ENCODE measurements at regions not wholly inside any gene's neighbourhood (a gene's known extent, or its start where the extent isn't known, plus 50 kb on each side); places are given as distances from the start of the nearest gene placed in this dataset.

GRCh38 chr7:41069635-41070034, 633.3 kb downstream of the INHBA start:
- Histone ChIP-seq H3K27me3 (replicated peaks in 1 of 4; ENCODE audit: control insufficient read depth in 3 of 4, extremely low read depth in 1 of 4, insufficient read depth in 3 of 4, low read length in 3 of 4) (no peaks in the 10 kb centered on the region; a peak in 1 of 7 replicates), H3K56ac (replicated peaks; ENCODE audit: insufficient read length, low read depth, low read length) (no peak overlapping the region), H2AFZ (ENCODE audit: low read length) (no peak overlapping the region), H2BK20ac (ENCODE audit: low read length) (no peak overlapping the region), H3K36me3 (ENCODE audit: control insufficient read depth in 2 of 4, insufficient read depth in 4 of 4, low read length in 3 of 4) (no peaks in the 10 kb centered on the region), H3K23ac (ENCODE audit: insufficient read length) (no peak overlapping the region), H3K27ac (ENCODE audit: low read depth, low read length) (no peak overlapping the region), H2AK5ac (ENCODE audit: low read depth, low read length) (no peak overlapping the region), H4K20me1 (replicated peaks in 1 of 2; ENCODE audit: control insufficient read depth in 1 of 2, insufficient read depth in 2 of 2, low read length in 2 of 2) (no peaks in the 10 kb centered on the region), H3K4me1 (replicated peaks in 1 of 4; ENCODE audit: control insufficient read depth in 3 of 4, insufficient read depth in 4 of 4, low read length in 3 of 4) (no peaks in the 10 kb centered on the region), H2BK5ac (ENCODE audit: low read depth, low read length) (no peak overlapping the region), H3K79me2 (ENCODE audit: control insufficient read depth in 1 of 2, insufficient read depth in 2 of 2, low read length in 2 of 2) (no peaks in the 10 kb centered on the region), H4K5ac (ENCODE audit: insufficient read length, low read depth, low read length) (no peak overlapping the region), H2BK15ac (ENCODE audit: low read length) (no peak overlapping the region), H2BK12ac (ENCODE audit: low read depth, low read length) (no peak overlapping the region), H3K18ac (ENCODE audit: extremely low read depth, low read length) (no peak overlapping the region), H3K14ac (ENCODE audit: insufficient read length) (no peak overlapping the region), H3K4me3 (ENCODE audit: extremely low read depth in 1 of 4, insufficient read depth in 2 of 4, low read depth in 3 of 4, low read length in 4 of 4) (no peak overlapping the region), H3K9me3 (ENCODE audit: insufficient read depth in 2 of 2, low read depth in 1 of 2, low read length in 1 of 2) (no peaks in the 10 kb centered on the region), H2BK120ac (replicated peaks; ENCODE audit: low read depth, low read length) (no peak overlapping the region), H4K91ac (replicated peaks; ENCODE audit: insufficient read length, low read length) (no peak overlapping the region), H3K4ac (replicated peaks; ENCODE audit: insufficient read length, low read depth, low read length) (no peak overlapping the region), H3K4me2 (ENCODE audit: insufficient read depth in 1 of 2, low read depth in 2 of 2, low read length in 2 of 2) (no peak overlapping the region), H3K23me2 (ENCODE audit: low read depth, low read length) (no peaks in the 10 kb centered on the region), H3K79me1 (ENCODE audit: low read depth, low read length) (no peaks in the 10 kb centered on the region), H4K8ac (ENCODE audit: extremely low read depth, insufficient read depth, low read length) (no peak overlapping the region), H3K9ac (replicated peaks in 1 of 4; ENCODE audit: extremely low read depth in 1 of 4, low read depth in 3 of 4, low read length in 3 of 4) (no peak overlapping the region)
- FAIRE-seq (no peak), DNase-seq (ENCODE audit: low read depth in 1 of 2, low spot score in 2 of 2) (no peak)
- ChIA-PET POLR2A (ENCODE audit: partially characterized antibody) (no interaction called here), CTCF (ENCODE audit: partially characterized antibody) (no interaction called here)
- 98% methylated on average over 3 of the region's 3 CpGs; no CpG with 5 or more reads in 1 of the 2 experiments for WGBS, 2 experiments (ENCODE audit: extremely low coverage in 1 of 2, insufficient coverage in 1 of 2, insufficient read length in 1 of 2, insufficient replicate concordance in 2 of 2, low coverage in 1 of 2, low lambda C conversion rate in 2 of 2, missing lambda C conversion rate in 1 of 2)
- no peak for TF ChIP-seq ASH2L (IDR thresholded peaks at IDR 0.05; ENCODE audit: low read length)
- no peak for TF ChIP-seq RXRA (IDR thresholded peaks at IDR 0.05; ENCODE audit: insufficient read depth, low read depth, low read length)
- TF ChIP-seq SP1 (IDR thresholded peaks at IDR 0.05; ENCODE audit: low read depth, low read length): no peak
- TF ChIP-seq GTF2F1 (IDR thresholded peaks at IDR 0.05; ENCODE audit: borderline replicate concordance, low read depth, low read length): no peak
- TF ChIP-seq POLR2A (IDR thresholded peaks at IDR 0.05; ENCODE audit: control extremely low read depth in 1 of 2, low read depth in 2 of 2, low read length in 2 of 2): no peak
- TF ChIP-seq SAP30 (IDR thresholded peaks at IDR 0.05; ENCODE audit: insufficient read depth, insufficient replicate concordance, low read length): no peak
